ENCODE measurements at regions not wholly inside any gene's neighbourhood (a gene's known extent, or its start where the extent isn't known, plus 50 kb on each side); places are given as distances from the start of the nearest gene placed in this dataset.

DNA sequence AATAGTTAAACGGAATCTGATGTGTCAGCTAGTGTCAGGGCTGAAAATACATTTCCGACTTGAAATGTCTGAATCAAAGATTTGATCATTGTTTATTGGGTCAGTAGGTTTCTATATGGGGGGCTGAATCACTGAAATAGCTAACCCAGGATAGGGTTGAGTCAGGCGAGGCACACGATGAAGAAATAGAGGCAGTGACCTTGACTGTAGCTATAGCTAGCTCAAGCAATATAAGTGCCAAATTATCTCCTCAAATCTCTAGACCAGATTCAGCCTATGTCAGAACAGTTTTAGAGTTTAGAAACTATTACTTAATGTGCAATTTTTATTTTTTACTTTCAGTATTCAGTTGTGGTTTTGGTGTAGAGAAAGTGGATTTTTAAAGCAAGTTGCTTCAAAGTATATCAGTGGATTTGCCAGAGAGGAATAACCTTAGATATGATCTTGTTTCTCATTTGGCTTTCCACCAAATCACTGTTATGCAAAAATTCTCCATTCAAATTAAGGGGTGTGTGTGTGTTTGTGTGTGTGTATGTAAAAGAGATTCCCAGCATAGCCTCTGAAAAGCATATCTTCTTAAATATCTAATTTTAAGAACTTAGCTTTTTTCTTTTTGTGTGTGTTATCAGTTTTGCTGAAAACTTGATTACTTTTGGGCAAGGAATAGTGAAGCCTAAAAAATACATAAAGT is 100.3 kb upstream of the RPL34 start:
- Histone ChIP-seq H3K9ac (ENCODE audit: extremely low read depth, low read length, poor library complexity, severe bottlenecking) (no peak overlapping the region), H3K4me3 (ENCODE audit: low read length) (no peak overlapping the region), H3K27ac (ENCODE audit: low read depth, low read length) (no peak overlapping the region), H3K36me3 (ENCODE audit: control insufficient read depth, insufficient read depth, low read length) (no peaks in the 10 kb centered on the region), H3K9me3 (ENCODE audit: control insufficient read depth, low read length) (no peaks in the 10 kb centered on the region), H3K27me3 (ENCODE audit: control insufficient read depth, insufficient read depth, low read length, poor library complexity, severe bottlenecking) (peaks cover 3% of the 10 kb centered on the region), H3K4me1 (ENCODE audit: control insufficient read depth, insufficient read depth, low read length) (no peaks in the 10 kb centered on the region)
- Mint-ChIP-seq H3K27ac (no peak overlapping the region), H3K4me3 (no peak overlapping the region), H3K9me3 (no peaks in the 10 kb centered on the region), H3K36me3 (ENCODE audit: low read depth) (no peaks in the 10 kb centered on the region), H3K4me1 (no peaks in the 10 kb centered on the region), H3K27me3 (ENCODE audit: insufficient read depth) (peaks cover 6% of the 10 kb centered on the region)
- no peak for DNase-seq
- TF ChIP-seq, protein P1, sequence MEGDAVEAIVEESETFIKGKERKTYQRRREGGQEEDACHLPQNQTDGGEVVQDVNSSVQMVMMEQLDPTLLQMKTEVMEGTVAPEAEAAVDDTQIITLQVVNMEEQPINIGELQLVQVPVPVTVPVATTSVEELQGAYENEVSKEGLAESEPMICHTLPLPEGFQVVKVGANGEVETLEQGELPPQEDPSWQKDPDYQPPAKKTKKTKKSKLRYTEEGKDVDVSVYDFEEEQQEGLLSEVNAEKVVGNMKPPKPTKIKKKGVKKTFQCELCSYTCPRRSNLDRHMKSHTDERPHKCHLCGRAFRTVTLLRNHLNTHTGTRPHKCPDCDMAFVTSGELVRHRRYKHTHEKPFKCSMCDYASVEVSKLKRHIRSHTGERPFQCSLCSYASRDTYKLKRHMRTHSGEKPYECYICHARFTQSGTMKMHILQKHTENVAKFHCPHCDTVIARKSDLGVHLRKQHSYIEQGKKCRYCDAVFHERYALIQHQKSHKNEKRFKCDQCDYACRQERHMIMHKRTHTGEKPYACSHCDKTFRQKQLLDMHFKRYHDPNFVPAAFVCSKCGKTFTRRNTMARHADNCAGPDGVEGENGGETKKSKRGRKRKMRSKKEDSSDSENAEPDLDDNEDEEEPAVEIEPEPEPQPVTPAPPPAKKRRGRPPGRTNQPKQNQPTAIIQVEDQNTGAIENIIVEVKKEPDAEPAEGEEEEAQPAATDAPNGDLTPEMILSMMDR (conservative IDR thresholded peaks at IDR 0.05), result no peak
- WGBS, 2 experiments (ENCODE audit: insufficient coverage in 1 of 2, insufficient read length in 1 of 2), result 92 to 98% methylated on average over 4 of the region's 4 CpGs

DNA sequence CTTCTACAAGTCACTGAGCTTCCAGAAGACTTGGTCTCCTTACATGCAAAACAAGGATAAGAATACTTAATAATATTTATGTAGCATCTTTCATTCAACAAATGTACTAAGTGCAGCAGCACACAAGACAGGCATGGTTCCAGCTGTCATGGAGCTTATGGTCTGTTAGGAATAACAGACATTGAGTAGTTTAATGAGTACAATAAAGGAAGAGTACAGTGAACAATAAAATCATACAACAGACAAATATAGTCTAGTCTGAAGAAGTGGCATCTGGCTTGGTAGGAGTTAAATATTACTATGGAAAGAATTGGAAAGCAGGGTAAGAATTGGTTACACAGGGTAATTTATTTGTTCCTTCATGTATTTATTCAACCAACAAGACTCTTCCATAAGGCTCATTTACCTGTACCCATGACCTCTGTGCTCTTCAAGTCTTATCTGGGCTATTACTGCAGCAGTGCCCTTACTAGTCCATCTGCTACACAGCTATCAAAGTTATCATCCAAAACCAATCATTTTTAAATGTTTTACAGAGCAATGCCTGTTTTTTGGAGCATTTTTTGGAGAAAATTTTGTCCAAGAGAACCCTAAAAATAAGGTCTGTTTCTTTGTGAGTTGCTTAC is 101.1 kb upstream of the RPL34 start:
- Mint-ChIP-seq H3K27ac (no peak overlapping the region), H3K4me3 (no peak overlapping the region)

DNA sequence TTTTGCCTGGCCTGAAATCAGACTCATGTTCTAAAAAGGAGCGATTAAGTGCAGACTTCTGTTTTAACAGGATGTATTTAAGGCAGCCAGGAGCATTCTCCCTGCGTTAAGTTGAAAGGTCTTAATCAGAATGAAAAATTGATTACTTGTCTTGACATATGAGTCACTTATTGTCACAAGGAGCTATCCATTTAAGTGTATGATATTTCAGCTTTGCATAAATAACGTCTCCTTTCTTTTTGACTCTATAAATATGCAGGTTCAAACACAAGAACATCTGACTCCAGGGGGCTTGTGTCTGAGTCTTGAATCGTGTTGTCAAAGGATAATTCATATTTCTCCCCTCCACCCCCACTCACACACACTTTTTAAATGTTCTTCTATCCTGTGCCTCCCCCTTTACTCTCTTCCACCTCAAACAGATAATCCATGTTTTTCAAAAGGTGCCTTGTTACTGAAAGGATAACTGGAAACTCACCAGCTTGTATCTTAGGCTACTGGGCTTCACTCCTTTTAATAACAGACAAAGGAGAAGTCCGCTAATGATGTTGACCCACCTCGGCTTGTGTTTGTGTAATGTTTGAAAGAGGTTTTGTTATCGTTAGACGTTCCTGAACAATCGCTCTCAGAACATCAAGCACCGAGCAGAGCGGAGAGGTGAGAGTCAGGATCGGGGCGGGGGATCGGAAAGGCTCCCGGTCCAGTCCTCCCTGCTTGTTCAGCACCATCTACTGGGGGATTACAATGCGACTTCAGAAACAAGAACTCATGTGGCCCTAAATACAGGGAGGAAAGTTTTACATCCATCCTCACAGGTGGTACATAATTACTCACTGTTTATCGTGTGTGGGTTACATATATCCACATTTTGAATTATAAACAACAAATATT is 107.5 kb upstream of the RPL34 start:
- H3K4me3 Mint-ChIP-seq, result no peak overlapping the region
- peaks cover 35% of the 10 kb centered on the region for H3K27me3 Mint-ChIP-seq (ENCODE audit: insufficient read depth)
- H3K9me3 Mint-ChIP-seq, result peaks cover 9% of the 10 kb centered on the region
- Histone ChIP-seq H3K4me3 (ENCODE audit: low read length) (no peak overlapping the region), H3K9ac (ENCODE audit: extremely low read depth, low read length, poor library complexity, severe bottlenecking) (no peak overlapping the region), H3K9me3 (ENCODE audit: control insufficient read depth, low read length) (no peaks in the 10 kb centered on the region), H3K4me1 (ENCODE audit: control insufficient read depth, insufficient read depth, low read length) (no peaks in the 10 kb centered on the region), H3K27ac (ENCODE audit: low read depth, low read length) (no peak overlapping the region), H3K36me3 (ENCODE audit: control insufficient read depth, insufficient read depth, low read length) (no peaks in the 10 kb centered on the region), H3K27me3 (ENCODE audit: control insufficient read depth, insufficient read depth, low read length, poor library complexity, severe bottlenecking) (peaks cover 43% of the 10 kb centered on the region)
- TF ChIP-seq, protein P1 (conservative IDR thresholded peaks at IDR 0.05), result peak; percentile 69
- DNase-seq, result peak; percentile 77
- WGBS, 2 experiments (ENCODE audit: insufficient coverage in 1 of 2, insufficient read length in 1 of 2), result 36 to 38% methylated on average over 10 to 16 of the region's 17 CpGs
- no peaks in the 10 kb centered on the region for H3K36me3 Mint-ChIP-seq (ENCODE audit: low read depth)
- H3K4me1 Mint-ChIP-seq, result peaks cover 6% of the 10 kb centered on the region
- H3K27ac Mint-ChIP-seq, result no peak overlapping the region

More for the DNA sequence above, 101.1 kb upstream of the RPL34 start:
- peaks cover 6% of the 10 kb centered on the region for H3K27me3 Mint-ChIP-seq (ENCODE audit: insufficient read depth)
- no peaks in the 10 kb centered on the region for H3K9me3 ChIP-seq (ENCODE audit: control insufficient read depth, low read length)
- no peaks in the 10 kb centered on the region for H3K36me3 Mint-ChIP-seq (ENCODE audit: low read depth)
- H3K9ac ChIP-seq (ENCODE audit: extremely low read depth, low read length, poor library complexity, severe bottlenecking), result no peak overlapping the region
- H3K27me3 ChIP-seq (ENCODE audit: control insufficient read depth, insufficient read depth, low read length, poor library complexity, severe bottlenecking), result peaks cover 10% of the 10 kb centered on the region
- H3K27ac ChIP-seq (ENCODE audit: low read depth, low read length), result no peak overlapping the region
- no peaks in the 10 kb centered on the region for H3K9me3 Mint-ChIP-seq
- TF ChIP-seq, protein P1 (conservative IDR thresholded peaks at IDR 0.05), result no peak
- no peaks in the 10 kb centered on the region for H3K4me1 ChIP-seq (ENCODE audit: control insufficient read depth, insufficient read depth, low read length)
- no peaks in the 10 kb centered on the region for H3K4me1 Mint-ChIP-seq
- no peak overlapping the region for H3K4me3 ChIP-seq (ENCODE audit: low read length)
- no peaks in the 10 kb centered on the region for H3K36me3 ChIP-seq (ENCODE audit: control insufficient read depth, insufficient read depth, low read length)
- DNase-seq, result no peak

Data from endodermal cell (in vitro differentiated cells).